WTC11 (cell line): ENCODE measurements at regions not wholly inside any gene's neighbourhood (a gene's known extent, or its start where the extent isn't known, plus 50 kb on each side); places are given as distances from the start of the nearest gene placed in this dataset.

Experiments used
- ATAC-seq: fragments of 200-7000 bp; cut with Tn5 transposase; 2 replicates; pipeline ENCODE4 v1.10.0; 2021; ENCODE audit warnings: mild to moderate bottlenecking, moderate library complexity
- CTCF ChIA-PET: fragments of 300-600 bp; sonication (Branson Sonifier 250); formaldehyde crosslinking; loops from one replicate; lab custom pipeline; 2021; ENCODE audit warnings: antibody characterized with exemption; lab: Charles Lee
- POLR2A ChIA-PET: fragments of 350-600 bp; sonication (Branson Sonifier 250); formaldehyde crosslinking; loops from one replicate; lab custom pipeline; 2021; ENCODE audit warnings: antibody characterized with exemption; lab: Charles Lee
- DNase-seq: peaks from one replicate; pipeline ENCODE4 v3.0.0; 2021; ENCODE audit warnings: low spot score
- H3K27ac Mint-ChIP-seq: 2 replicates; pipeline ENCODE4 v1.8.0; 2021; ENCODE audit warnings: mixed read lengths
- H3K27me3 Mint-ChIP-seq: 2 replicates; pipeline ENCODE4 v1.8.0; 2021; ENCODE audit warnings: low read depth, mild to moderate bottlenecking, moderate library complexity, mixed read lengths
- H3K36me3 Mint-ChIP-seq: 2 replicates; pipeline ENCODE4 v1.8.0; 2021; ENCODE audit warnings: mixed read lengths
- H3K4me1 Mint-ChIP-seq: 2 replicates; pipeline ENCODE4 v1.8.0; 2022; ENCODE audit warnings: mixed read lengths
- H3K4me3 Mint-ChIP-seq: 2 replicates; pipeline ENCODE4 v1.8.0; 2021; ENCODE audit warnings: mild to moderate bottlenecking, moderate library complexity, mixed read lengths
- H3K9me3 Mint-ChIP-seq: 2 replicates; pipeline ENCODE4 v1.8.0; 2021; ENCODE audit warnings: mixed read lengths
- ELF4 ChIP-seq: sonication (generic); formaldehyde crosslinking; IDR thresholded peaks from 2 replicates; pipeline ENCODE4 v1.8.1; 2022; ENCODE audit warnings: low read depth, mild to moderate bottlenecking, moderate library complexity, missing genetic modification reagents
- ESRRA ChIP-seq: sonication (generic); formaldehyde crosslinking; IDR thresholded peaks from 2 replicates; pipeline ENCODE4 v1.8.1; 2022; ENCODE audit warnings: mild to moderate bottlenecking, missing genetic modification reagents, borderline replicate concordance
- FOXK1 ChIP-seq: sonication (generic); formaldehyde crosslinking; IDR thresholded peaks from 2 replicates; pipeline ENCODE4 v1.8.0; 2022; ENCODE audit warnings: mild to moderate bottlenecking, moderate library complexity, missing genetic modification reagents
- GABPB1 ChIP-seq: sonication (generic); formaldehyde crosslinking; IDR thresholded peaks from 2 replicates; pipeline ENCODE4 v1.8.1; 2023; ENCODE audit warnings: mild to moderate bottlenecking, missing genetic modification reagents
- GTF2I ChIP-seq: fragments of 250-450 bp; sonication (Bioruptor Pico); conservative IDR thresholded peaks from 2 replicates; pipeline ENCODE4 v1.4.0; 2021; ENCODE audit warnings: mild to moderate bottlenecking
- NFATC4 ChIP-seq: fragments of 250-450 bp; sonication (Bioruptor Pico); IDR thresholded peaks from 2 replicates; pipeline ENCODE4 v1.9.0; 2021; ENCODE audit warnings: mild to moderate bottlenecking
- NR3C1 ChIP-seq: sonication (generic); formaldehyde crosslinking; conservative IDR thresholded peaks from 2 replicates; pipeline ENCODE4 v1.8.1; 2023; ENCODE audit warnings: low read depth, mild to moderate bottlenecking, missing genetic modification reagents
- OVOL2 ChIP-seq: fragments of 250-450 bp; sonication (Bioruptor Pico); IDR thresholded peaks from 2 replicates; pipeline ENCODE4 v1.9.0; 2021; ENCODE audit warnings: mild to moderate bottlenecking, borderline replicate concordance
- SMAD3 ChIP-seq: sonication (generic); formaldehyde crosslinking; IDR thresholded peaks from 2 replicates; pipeline ENCODE4 v1.8.0; 2022; ENCODE audit warnings: missing genetic modification reagents, mild to moderate bottlenecking, borderline replicate concordance
- ZBTB21 ChIP-seq: sonication (generic); formaldehyde crosslinking; IDR thresholded peaks from 2 replicates; pipeline ENCODE4 v1.8.1; 2023; ENCODE audit warnings: mild to moderate bottlenecking, missing genetic modification reagents, borderline replicate concordance
- ZNF121 ChIP-seq: sonication (generic); formaldehyde crosslinking; IDR thresholded peaks from 2 replicates; pipeline ENCODE4 v1.8.0; 2023; ENCODE audit warnings: missing genetic modification reagents
- ZNF138 ChIP-seq: sonication (generic); formaldehyde crosslinking; conservative IDR thresholded peaks from 2 replicates; pipeline ENCODE4 v1.8.1; 2022; ENCODE audit warnings: mild to moderate bottlenecking, moderate library complexity, missing genetic modification reagents
- ZNF263 ChIP-seq: sonication (generic); formaldehyde crosslinking; IDR thresholded peaks from 2 replicates; pipeline ENCODE4 v1.8.1; 2022; ENCODE audit warnings: low read depth, mild to moderate bottlenecking, moderate library complexity, missing genetic modification reagents
- ZNF317 ChIP-seq: sonication (generic); formaldehyde crosslinking; IDR thresholded peaks from 2 replicates; pipeline ENCODE4 v1.8.1; 2023; ENCODE audit warnings: low read depth, mild to moderate bottlenecking, moderate library complexity, missing genetic modification reagents, borderline replicate concordance
- ZNF396 ChIP-seq: fragments of 250-450 bp; sonication (Bioruptor Pico); IDR thresholded peaks from 2 replicates; pipeline ENCODE4 v1.8.0; 2021; ENCODE audit warnings: mild to moderate bottlenecking, moderate library complexity, borderline replicate concordance
- ZNF423 ChIP-seq: fragments of 250-450 bp; sonication (Bioruptor Pico); IDR thresholded peaks from 2 replicates; pipeline ENCODE4 v2.1.2; 2022; ENCODE audit warnings: mild to moderate bottlenecking, moderate library complexity
- ZNF671 ChIP-seq: fragments of 250-450 bp; sonication (Bioruptor Pico); IDR thresholded peaks from 2 replicates; pipeline ENCODE4 v1.8.0; 2021; ENCODE audit warnings: mild to moderate bottlenecking
- TF ChIP-seq, protein P1 (sequence below): sonication (generic); formaldehyde crosslinking; IDR thresholded peaks from 2 replicates; pipeline ENCODE4 v1.8.1; 2022; ENCODE audit warnings: low read depth, missing genetic modification reagents, borderline replicate concordance
- TF ChIP-seq, protein P2 (sequence below): fragments of 250-450 bp; sonication (Bioruptor Pico); IDR thresholded peaks from 2 replicates; pipeline ENCODE4 v1.9.0; 2021; ENCODE audit warnings: mild to moderate bottlenecking, borderline replicate concordance
- TF ChIP-seq, protein P3 (sequence below): fragments of 250-450 bp; sonication (Bioruptor Pico); IDR thresholded peaks from 2 replicates; pipeline ENCODE4 v2.1.2; 2022; ENCODE audit warnings: mild to moderate bottlenecking, moderate library complexity
- TF ChIP-seq, protein P4 (sequence below): sonication (generic); formaldehyde crosslinking; IDR thresholded peaks from 2 replicates; pipeline ENCODE4 v1.8.0; 2023; ENCODE audit warnings: mild to moderate bottlenecking, missing genetic modification reagents

DNA sequence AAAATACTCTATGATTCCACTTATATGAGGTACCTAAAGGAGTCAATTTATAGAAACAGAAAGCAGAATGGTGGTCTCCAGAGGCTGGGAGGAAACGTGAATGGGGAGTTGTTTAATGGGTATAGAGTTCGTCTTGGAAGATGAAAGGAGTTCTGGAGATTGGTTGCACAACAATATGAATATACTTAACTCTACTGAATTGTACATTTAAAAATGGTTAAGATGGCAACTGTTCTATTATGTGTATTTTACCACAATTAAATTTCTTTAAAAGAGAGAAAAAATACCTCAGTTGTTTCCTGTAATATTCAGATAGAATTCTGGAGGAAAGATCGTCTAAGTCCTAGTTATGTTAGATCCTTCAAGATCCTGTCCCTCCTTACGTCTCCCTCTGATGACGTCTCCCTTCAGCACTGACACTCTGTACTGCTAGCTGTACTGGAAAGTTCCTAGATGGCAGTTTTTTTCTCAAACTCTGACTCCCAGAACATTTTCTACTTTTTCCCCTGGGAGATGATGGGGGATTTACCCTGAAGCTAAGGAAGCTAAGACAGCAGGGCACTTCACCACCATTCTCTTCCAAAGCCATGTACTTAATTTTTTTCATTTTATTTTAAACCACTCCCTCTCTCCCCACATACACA lies 53.2 kb upstream of the CAV2 start:
- peaks cover 9% of the 10 kb centered on the region for H3K4me1 Mint-ChIP-seq
- no peak for DNase-seq
- ChIA-PET CTCF (no interaction called here), POLR2A (no interaction called here)
- H3K4me3 Mint-ChIP-seq: no peak overlapping the region
- no peaks in the 10 kb centered on the region for H3K36me3 Mint-ChIP-seq
- no peak overlapping the region for H3K27ac Mint-ChIP-seq
- H3K27me3 Mint-ChIP-seq: no peaks in the 10 kb centered on the region
- TF ChIP-seq, protein P1, sequence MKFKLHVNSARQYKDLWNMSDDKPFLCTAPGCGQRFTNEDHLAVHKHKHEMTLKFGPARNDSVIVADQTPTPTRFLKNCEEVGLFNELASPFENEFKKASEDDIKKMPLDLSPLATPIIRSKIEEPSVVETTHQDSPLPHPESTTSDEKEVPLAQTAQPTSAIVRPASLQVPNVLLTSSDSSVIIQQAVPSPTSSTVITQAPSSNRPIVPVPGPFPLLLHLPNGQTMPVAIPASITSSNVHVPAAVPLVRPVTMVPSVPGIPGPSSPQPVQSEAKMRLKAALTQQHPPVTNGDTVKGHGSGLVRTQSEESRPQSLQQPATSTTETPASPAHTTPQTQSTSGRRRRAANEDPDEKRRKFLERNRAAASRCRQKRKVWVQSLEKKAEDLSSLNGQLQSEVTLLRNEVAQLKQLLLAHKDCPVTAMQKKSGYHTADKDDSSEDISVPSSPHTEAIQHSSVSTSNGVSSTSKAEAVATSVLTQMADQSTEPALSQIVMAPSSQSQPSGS (CRISPR knock-in tag): no peak
- TF ChIP-seq ZNF317 (CRISPR knock-in tag) (no peak), ZNF396 (CRISPR knock-in tag) (no peak), ZNF121 (CRISPR knock-in tag) (no peak), ZNF263 (CRISPR knock-in tag) (no peak)
- no peak for ATAC-seq
- no peaks in the 10 kb centered on the region for H3K9me3 Mint-ChIP-seq

DNA sequence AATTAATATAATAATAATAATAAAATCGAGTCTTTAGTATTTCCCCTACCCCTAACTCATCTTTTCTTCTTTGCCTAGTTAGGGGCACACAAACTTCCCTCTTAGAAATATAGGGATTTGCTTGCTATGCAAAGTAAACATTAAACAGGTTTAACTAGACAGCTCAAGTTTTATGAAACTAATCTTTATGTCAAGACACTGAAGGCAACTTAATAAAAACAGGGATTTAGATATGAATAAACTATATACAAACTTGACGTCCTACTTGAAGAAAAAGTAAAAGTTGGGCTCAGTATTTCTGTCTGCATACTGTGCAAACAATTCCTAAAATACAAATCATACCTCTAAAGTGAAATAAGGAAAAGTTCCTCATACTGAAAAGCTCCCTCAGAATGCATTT lies 52.1 kb upstream of the CAV2 start:
- POLR2A ChIA-PET: no interaction called here
- no peaks in the 10 kb centered on the region for H3K9me3 Mint-ChIP-seq

DNA sequence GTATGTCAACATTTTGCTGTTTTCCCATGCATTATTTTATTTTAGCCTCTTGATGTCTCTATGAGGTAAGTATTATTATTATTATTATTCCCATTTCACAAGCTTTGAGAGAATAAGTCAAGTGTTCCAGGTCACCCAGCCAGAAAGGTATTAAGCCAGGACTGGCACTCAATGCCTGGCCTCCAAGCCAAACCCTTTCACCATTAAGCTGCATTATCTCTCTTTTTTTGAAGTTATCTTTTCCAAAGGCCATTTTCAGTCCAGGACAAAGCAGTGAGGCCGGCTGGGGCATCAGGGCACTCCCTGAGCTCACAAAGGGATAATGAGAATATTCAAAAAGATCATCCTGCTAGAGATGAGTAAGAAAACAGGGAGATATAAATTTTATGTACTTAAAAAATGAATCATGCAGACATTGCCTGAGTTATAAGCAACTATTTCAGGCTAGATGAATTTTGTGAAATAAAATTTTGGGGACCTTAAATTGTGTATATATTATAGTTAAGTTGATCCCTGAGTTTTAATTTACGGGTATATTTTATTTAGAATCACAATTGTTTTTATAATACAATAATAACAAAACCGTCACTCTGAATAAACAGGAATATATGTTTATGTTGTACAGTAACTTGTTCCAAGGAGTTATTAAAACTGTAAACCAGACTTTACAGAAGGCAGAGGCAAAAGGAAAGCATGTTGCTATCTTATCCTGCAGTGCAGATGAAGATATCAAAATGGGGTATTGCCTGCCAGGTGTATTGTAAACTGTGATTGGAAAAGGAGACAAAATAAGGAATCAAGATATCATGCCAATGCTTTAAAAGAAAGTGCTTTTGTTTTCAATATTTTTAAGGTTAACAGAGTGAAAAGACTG lies 51.3 kb upstream of the CAV2 start:
- Mint-ChIP-seq H3K36me3 (no peaks in the 10 kb centered on the region), H3K4me3 (no peak overlapping the region), H3K27ac (no peak overlapping the region), H3K9me3 (no peaks in the 10 kb centered on the region), H3K4me1 (peaks cover 9% of the 10 kb centered on the region), H3K27me3 (no peaks in the 10 kb centered on the region)
- ATAC-seq: no peak
- POLR2A ChIA-PET: no interaction called here
- CTCF ChIA-PET: interaction anchor here (0.9 kb wide), 1 partner anchor 78 kb away, joined by 3 read pairs; no protein-coding TSS in a partner anchor
- DNase-seq: no peak
- TF ChIP-seq, protein P1 (CRISPR knock-in tag): no peak
- TF ChIP-seq, protein P2, sequence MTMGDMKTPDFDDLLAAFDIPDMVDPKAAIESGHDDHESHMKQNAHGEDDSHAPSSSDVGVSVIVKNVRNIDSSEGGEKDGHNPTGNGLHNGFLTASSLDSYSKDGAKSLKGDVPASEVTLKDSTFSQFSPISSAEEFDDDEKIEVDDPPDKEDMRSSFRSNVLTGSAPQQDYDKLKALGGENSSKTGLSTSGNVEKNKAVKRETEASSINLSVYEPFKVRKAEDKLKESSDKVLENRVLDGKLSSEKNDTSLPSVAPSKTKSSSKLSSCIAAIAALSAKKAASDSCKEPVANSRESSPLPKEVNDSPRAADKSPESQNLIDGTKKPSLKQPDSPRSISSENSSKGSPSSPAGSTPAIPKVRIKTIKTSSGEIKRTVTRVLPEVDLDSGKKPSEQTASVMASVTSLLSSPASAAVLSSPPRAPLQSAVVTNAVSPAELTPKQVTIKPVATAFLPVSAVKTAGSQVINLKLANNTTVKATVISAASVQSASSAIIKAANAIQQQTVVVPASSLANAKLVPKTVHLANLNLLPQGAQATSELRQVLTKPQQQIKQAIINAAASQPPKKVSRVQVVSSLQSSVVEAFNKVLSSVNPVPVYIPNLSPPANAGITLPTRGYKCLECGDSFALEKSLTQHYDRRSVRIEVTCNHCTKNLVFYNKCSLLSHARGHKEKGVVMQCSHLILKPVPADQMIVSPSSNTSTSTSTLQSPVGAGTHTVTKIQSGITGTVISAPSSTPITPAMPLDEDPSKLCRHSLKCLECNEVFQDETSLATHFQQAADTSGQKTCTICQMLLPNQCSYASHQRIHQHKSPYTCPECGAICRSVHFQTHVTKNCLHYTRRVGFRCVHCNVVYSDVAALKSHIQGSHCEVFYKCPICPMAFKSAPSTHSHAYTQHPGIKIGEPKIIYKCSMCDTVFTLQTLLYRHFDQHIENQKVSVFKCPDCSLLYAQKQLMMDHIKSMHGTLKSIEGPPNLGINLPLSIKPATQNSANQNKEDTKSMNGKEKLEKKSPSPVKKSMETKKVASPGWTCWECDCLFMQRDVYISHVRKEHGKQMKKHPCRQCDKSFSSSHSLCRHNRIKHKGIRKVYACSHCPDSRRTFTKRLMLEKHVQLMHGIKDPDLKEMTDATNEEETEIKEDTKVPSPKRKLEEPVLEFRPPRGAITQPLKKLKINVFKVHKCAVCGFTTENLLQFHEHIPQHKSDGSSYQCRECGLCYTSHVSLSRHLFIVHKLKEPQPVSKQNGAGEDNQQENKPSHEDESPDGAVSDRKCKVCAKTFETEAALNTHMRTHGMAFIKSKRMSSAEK (CRISPR knock-in tag): no peak
- no peak for TF ChIP-seq FOXK1 (CRISPR knock-in tag)

More for the DNA sequence above, 52.1 kb upstream of the CAV2 start:
- Mint-ChIP-seq H3K27ac (no peak overlapping the region), H3K27me3 (no peaks in the 10 kb centered on the region), H3K4me1 (peaks cover 9% of the 10 kb centered on the region), H3K36me3 (no peaks in the 10 kb centered on the region), H3K4me3 (no peak overlapping the region)
- no peak for ATAC-seq
- CTCF ChIA-PET: interaction anchor here (0.9 kb wide), 1 partner anchor 79 kb away, joined by 3 read pairs; no protein-coding TSS in a partner anchor
- TF ChIP-seq ZNF263 (CRISPR knock-in tag) (no peak), ELF4 (CRISPR knock-in tag) (no peak), ESRRA (CRISPR knock-in tag) (no peak), ZNF396 (CRISPR knock-in tag) (no peak), ZBTB21 (CRISPR knock-in tag) (no peak), ZNF671 (no peak), ZNF423 (CRISPR knock-in tag) (no peak), ZNF138 (CRISPR knock-in tag) (no peak), GABPB1 (CRISPR knock-in tag) (no peak), NFATC4 (CRISPR knock-in tag) (no peak), GTF2I (CRISPR knock-in tag) (no peak), SMAD3 (no peak), OVOL2 (CRISPR knock-in tag) (no peak), NR3C1 (CRISPR knock-in tag) (no peak)
- TF ChIP-seq, protein P3, sequence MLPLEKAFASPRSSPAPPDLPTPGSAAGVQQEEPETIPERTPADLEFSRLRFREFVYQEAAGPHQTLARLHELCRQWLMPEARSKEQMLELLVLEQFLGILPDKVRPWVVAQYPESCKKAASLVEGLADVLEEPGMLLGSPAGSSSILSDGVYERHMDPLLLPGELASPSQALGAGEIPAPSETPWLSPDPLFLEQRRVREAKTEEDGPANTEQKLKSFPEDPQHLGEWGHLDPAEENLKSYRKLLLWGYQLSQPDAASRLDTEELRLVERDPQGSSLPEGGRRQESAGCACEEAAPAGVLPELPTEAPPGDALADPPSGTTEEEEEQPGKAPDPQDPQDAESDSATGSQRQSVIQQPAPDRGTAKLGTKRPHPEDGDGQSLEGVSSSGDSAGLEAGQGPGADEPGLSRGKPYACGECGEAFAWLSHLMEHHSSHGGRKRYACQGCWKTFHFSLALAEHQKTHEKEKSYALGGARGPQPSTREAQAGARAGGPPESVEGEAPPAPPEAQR (CRISPR knock-in tag): no peak
- TF ChIP-seq, protein P4, sequence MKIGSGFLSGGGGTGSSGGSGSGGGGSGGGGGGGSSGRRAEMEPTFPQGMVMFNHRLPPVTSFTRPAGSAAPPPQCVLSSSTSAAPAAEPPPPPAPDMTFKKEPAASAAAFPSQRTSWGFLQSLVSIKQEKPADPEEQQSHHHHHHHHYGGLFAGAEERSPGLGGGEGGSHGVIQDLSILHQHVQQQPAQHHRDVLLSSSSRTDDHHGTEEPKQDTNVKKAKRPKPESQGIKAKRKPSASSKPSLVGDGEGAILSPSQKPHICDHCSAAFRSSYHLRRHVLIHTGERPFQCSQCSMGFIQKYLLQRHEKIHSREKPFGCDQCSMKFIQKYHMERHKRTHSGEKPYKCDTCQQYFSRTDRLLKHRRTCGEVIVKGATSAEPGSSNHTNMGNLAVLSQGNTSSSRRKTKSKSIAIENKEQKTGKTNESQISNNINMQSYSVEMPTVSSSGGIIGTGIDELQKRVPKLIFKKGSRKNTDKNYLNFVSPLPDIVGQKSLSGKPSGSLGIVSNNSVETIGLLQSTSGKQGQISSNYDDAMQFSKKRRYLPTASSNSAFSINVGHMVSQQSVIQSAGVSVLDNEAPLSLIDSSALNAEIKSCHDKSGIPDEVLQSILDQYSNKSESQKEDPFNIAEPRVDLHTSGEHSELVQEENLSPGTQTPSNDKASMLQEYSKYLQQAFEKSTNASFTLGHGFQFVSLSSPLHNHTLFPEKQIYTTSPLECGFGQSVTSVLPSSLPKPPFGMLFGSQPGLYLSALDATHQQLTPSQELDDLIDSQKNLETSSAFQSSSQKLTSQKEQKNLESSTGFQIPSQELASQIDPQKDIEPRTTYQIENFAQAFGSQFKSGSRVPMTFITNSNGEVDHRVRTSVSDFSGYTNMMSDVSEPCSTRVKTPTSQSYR (CRISPR knock-in tag): no peak
- no peak for DNase-seq
